CD4-positive, alpha-beta T cell treated with Interleukin-1 beta for 1 hour (primary cell): ENCODE measurements at regions not wholly inside any gene's neighbourhood (a gene's known extent, or its start where the extent isn't known, plus 50 kb on each side); places are given as distances from the start of the nearest gene placed in this dataset.
"Not testable (repeated sequence)": the region's sequence is repeated elsewhere in the genome, so short reads cannot be mapped to it uniquely, and the experiment has no call there.

Experiments used
- DNase-seq, 2 donors: peaks; one replicate each; pipeline ENCODE4 v3.0.0-alpha.2; 2020 to 2022

- DNase-seq: no peak
Observed at GRCh38 chr1:4461726-4462290, 192.6 kb upstream of the AJAP1 start.

- no peak for DNase-seq
Observed at GRCh38 chr1:4462831-4463484, 191.5 kb upstream of the AJAP1 start.

GRCh38 chr1:4463631-4464030, 190.8 kb upstream of the AJAP1 start:
- DNase-seq: no peak

GRCh38 chr1:4464478-4464877, 189.9 kb upstream of the AJAP1 start:
- DNase-seq: no peak

GRCh38 chr1:4467241-4467640, 187.2 kb upstream of the AJAP1 start:
- DNase-seq: no peak

GRCh38 chr1:4468386-4468785, 186.0 kb upstream of the AJAP1 start:
- DNase-seq: no peak

GRCh38 chr1:4468804-4469514, 185.4 kb upstream of the AJAP1 start:
- no peak for DNase-seq

GRCh38 chr1:4476394-4476793, 178.0 kb upstream of the AJAP1 start:
- DNase-seq: no peak

GRCh38 chr1:4481451-4481850, 173.0 kb upstream of the AJAP1 start:
- DNase-seq: no peak

GRCh38 chr1:4482526-4482925, 171.9 kb upstream of the AJAP1 start:
- no peak for DNase-seq

- no peak for DNase-seq
Observed at GRCh38 chr1:4483021-4483625, 171.3 kb upstream of the AJAP1 start.

- no peak for DNase-seq
Observed at GRCh38 chr1:4485398-4485797, 169.0 kb upstream of the AJAP1 start.

- DNase-seq: no peak
Observed at GRCh38 chr1:4485878-4486277, 168.5 kb upstream of the AJAP1 start.

GRCh38 chr1:4486408-4487120, 167.8 kb upstream of the AJAP1 start:
- DNase-seq: no peak

GRCh38 chr1:4488018-4488417, 166.4 kb upstream of the AJAP1 start:
- DNase-seq: no peak

GRCh38 chr1:4489486-4489885, 164.9 kb upstream of the AJAP1 start:
- no peak for DNase-seq

- DNase-seq: not testable (repeated sequence)
Observed at GRCh38 chr1:4489992-4490391, 164.4 kb upstream of the AJAP1 start.

GRCh38 chr1:4494027-4494426, 160.4 kb upstream of the AJAP1 start:
- DNase-seq: no peak

- DNase-seq: no peak
Observed at GRCh38 chr1:4494558-4494957, 159.9 kb upstream of the AJAP1 start.

GRCh38 chr1:4495809-4496208, 158.6 kb upstream of the AJAP1 start:
- DNase-seq: no peak

- no peak for DNase-seq
Observed at GRCh38 chr1:4500441-4500840, 154.0 kb upstream of the AJAP1 start.

- DNase-seq: no peak
Observed at GRCh38 chr1:4506591-4506990, 147.8 kb upstream of the AJAP1 start.

- no peak for DNase-seq
Observed at GRCh38 chr1:4509206-4509605, 145.2 kb upstream of the AJAP1 start.
